ENCODE measurements at regions not wholly inside any gene's neighbourhood (a gene's known extent, or its start where the extent isn't known, plus 50 kb on each side); places are given as distances from the start of the nearest gene placed in this dataset.
"Not testable (repeated sequence)": the region's sequence is repeated elsewhere in the genome, so short reads cannot be mapped to it uniquely, and the experiment has no call there.

DNA sequence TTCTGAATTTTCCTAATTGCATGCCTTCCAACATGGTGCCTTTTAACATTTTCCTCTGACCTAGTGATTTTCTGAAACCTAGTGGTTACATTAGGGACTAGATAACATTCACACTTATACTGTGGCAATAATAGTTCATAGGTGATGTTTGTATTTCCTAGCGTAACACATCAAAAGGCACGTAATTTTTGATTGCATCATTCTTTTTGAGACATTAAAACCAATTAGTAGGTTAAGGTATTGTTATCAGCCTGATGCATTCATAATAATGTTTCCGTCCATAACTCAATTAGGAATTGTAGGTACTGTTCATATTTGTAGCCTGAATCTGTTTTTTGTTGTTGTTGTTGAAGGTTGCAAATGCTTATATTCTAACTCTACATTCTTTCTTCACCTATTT lies 192.4 kb downstream of the ANXA1 start:
- DNase-seq (ENCODE audit: low read depth) = no peak

DNA sequence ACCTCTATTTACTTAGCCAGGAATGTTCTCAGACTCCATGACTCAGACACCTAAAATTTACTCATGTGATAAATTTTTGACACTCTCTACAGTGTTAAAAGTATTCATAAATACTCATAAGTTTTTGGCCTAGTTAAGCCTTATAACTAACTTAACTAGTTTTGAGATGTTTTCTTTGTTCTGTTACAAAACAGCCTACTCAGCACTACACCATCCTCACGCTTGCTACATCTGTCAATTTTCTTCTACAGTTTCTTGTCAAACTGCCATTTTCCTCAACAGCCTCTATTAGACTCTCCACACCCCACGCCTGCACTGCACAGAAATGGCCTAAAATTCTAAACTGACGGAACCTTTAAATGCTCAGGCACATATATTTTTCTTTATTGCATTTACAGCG lies 195.5 kb downstream of the ANXA1 start:
- no peak for DNase-seq (ENCODE audit: low read depth)

DNA sequence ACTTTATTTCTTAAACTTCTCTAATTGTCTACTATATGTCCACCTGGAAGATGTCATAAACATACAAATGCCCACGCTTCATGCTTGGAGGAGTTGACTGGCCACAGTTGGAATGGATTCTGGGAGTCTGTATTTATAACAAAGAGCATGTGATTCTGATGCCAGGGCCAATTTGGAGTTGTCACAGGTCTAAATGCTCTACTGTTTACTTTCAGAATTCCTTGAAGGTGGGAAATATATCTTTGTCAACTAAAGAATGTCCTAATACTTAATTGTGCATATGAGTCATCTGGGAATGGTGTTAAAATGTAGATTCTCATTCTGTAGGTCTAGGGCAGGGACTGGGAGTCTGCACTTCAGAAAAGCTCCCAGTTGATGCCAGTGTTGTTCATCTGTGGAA lies 196.1 kb downstream of the ANXA1 start:
- DNase-seq (ENCODE audit: low read depth) = no peak

DNA sequence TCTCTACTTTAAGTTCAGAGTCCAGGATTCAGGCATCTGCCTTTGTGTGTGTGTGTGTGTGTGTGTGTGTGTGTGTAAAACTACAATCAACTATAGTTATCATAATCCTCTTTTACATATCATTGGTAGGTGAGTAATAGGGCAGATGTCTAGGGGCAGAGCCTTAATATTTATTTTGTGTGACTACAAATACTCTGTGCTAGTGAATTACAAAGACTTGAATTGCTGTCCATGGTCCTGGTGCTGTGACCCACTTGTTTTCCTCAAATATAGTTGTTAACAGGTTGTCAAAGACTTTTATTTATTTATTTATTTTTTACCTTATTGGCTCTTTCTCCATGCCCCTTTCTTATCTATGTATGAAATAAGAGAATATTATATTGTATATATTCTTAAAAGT lies 196.8 kb downstream of the ANXA1 start:
- no peak for DNase-seq (ENCODE audit: low read depth)

DNA sequence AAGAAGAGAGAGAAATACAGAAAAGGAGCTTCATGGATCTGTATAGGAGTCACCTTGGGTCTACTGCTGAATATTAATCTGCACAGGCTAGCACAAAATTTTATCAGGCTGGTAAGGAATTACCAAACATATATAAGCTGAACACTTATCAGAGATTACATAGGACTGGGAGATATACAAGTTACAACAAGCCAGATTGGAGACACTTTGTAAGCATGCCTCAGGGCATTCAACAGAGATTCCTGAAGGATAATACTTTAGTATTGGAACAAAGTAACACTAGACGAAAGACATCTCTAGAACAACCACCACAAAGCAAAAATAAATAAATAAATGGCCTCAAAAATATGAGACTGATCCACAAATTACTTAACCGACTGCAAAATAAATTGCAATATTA lies 197.8 kb downstream of the ANXA1 start:
- no peak for DNase-seq (ENCODE audit: low read depth)

DNA sequence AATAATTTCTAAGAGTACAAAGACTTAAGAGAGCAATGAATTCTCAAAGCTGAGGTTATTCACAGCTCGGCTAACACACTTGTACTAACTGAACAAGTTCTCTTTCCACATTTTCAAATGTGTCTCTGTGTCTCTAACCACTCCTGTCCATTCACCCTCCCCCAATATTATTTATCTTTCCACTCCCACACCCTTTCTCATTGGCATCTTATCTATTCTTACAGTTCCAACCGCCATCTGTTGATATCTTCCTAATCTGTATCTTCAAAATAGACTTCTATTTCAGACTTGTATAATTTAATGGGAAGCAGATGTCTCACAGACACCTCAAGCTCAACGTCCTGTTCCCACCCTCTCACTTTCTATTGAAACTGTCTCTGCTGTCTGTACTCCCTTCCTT lies 205.9 kb downstream of the ANXA1 start:
- DNase-seq (ENCODE audit: low read depth) = no peak

GRCh38 chr9:73370053-73370452 lies 218.4 kb downstream of the ANXA1 start:
- no peak for DNase-seq (ENCODE audit: low read depth)

GRCh38 chr9:73371801-73372200 lies 220.1 kb downstream of the ANXA1 start:
- no peak for DNase-seq (ENCODE audit: low read depth)

- DNase-seq (ENCODE audit: low read depth) = no peak
These were observed 228.7 kb downstream of the ANXA1 start for GRCh38 chr9:73380411-73380810.

- no peak for DNase-seq (ENCODE audit: low read depth)
These were observed 250.7 kb downstream of the ANXA1 start for GRCh38 chr9:73402081-73403028.

- DNase-seq (ENCODE audit: low read depth) = no peak
These were observed 259.8 kb downstream of the ANXA1 start for GRCh38 chr9:73411494-73411893.

- DNase-seq (ENCODE audit: low read depth) = no peak
These were observed 261.2 kb downstream of the ANXA1 start for GRCh38 chr9:73412874-73413273.

GRCh38 chr9:73423891-73424290 lies 272.2 kb downstream of the ANXA1 start:
- no peak for DNase-seq (ENCODE audit: low read depth)

GRCh38 chr9:73426269-73426668 lies 274.6 kb downstream of the ANXA1 start:
- no peak for DNase-seq (ENCODE audit: low read depth)

DNA sequence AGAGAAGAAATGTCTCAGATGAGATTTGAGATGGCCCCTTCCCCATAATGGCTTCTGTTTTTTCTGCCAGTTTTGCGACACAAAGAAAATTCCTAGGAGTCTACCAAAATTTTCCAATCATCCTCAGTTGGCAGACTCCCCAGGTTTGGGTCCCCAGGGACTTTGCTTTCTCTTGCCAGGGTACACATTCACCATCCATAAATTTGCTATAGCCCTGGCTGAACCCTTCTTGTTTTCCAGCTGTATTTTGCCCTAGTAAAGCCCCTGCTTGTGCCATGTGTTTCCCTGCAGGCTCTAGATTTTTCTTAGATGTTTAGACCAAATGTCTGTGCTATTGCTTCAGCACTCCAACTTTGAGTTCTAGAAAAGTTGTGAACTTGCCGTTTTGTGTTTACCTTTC lies 283.2 kb downstream of the ANXA1 start:
- no peak for DNase-seq (ENCODE audit: low read depth)

DNA sequence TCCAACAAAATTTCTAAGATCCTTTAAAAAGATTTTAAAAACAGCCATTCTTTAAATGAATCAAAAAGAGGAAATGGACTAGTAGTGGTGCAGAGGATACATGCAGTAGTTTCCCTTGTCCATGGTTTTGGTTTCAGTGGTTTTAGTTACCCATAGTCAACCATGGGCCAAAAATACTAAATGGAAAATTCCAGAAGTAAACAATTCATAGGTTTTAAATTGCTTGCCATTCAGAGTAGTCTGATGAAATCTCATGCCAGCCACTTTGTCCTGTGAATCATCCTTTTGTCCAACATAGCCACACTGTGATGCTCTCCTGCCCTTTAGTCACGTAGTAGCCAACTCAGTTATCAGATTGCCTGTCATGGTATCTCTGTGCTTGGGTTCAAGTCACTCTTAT lies 286.1 kb downstream of the ANXA1 start:
- no peak for DNase-seq (ENCODE audit: low read depth)

- not testable (repeated sequence) for DNase-seq (ENCODE audit: low read depth)
These were observed 288.2 kb downstream of the ANXA1 start for GRCh38 chr9:73439839-73440238.

- DNase-seq (ENCODE audit: low read depth) = no peak
These were observed 289.6 kb downstream of the ANXA1 start for GRCh38 chr9:73441223-73441622.

DNA sequence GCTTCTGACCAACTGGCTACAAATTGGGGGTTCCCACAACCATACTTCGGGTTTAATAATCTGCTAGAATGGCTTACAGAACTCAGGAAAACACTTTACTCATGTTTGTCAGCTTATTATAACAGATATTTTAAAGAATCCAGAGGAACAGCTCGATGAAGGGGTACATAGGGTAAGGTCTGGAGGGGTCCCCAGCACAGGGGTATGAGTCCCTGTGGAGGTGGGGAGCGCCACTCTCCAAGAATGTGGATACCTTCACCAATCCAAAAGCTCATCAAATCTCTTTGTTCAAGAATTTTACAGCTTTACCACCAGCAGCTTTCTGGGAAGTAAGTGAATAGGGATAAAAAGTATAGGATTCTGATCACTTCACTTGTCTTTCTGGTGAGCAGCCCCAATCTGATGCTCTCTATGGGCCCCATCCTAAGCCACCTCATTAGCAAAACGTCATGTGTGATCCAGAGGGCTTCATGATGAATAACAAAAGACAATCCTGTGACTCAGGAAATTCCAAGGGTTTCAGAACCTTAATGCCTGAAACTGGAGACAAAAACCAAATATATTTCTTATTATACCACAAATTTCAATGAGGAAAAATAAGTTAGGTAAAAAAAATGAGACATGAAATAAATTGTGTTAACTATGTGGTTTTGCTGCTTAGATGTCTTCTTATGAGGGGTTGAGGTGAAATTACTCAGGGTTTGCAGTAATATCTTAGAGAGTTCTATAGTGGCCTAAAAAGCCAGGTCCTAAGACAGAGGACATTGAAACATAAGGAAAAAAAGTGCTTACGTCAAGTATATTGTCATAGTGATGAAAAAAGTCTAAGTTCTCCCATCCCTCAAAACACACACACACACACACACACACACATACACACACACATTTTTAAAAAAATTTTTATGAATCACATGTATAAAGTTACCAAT lies 290.5 kb downstream of the ANXA1 start:
- no peak for DNase-seq (ENCODE audit: low read depth)

- no peak for DNase-seq (ENCODE audit: low read depth)
These were observed 293.2 kb downstream of the ANXA1 start for GRCh38 chr9:73444821-73445220.

DNA sequence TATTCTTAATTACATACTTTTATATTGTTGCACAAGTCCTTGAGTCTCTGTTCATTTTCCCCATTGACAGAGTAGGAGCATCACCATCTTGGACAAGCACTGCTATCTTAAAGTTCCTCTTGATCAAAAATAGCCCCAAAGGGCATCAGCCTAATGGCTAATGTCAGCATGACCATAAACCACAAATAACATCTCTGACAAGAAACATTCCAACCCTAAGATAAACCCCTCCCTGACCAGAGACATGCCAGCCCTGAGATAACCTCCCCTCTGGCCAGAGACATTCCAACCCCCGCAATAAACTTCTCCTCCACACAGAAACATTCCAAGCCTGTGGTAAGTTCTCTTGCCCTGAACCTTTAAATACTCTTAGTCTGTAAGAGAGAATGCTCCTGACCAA lies 293.7 kb downstream of the ANXA1 start:
- not testable (repeated sequence) for DNase-seq (ENCODE audit: low read depth)

DNA sequence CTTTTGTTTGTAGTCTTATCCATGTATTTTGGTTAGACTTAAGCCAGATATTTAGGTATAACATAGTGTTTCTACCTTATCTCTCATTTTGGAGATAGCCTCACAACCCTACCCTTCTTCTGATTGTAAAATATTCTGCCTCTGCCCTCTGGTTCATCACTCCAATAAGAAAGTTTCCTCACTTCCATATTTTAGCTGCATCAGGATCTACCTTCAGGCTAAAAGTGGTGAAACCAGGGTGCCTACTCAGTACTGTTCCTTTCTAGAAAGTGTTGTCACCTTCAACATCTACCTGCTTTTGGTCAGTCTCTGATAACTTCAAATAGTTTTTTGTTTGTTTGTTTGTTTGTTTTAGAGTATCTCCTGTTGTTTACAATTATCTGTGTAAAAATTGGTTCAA lies 294.6 kb downstream of the ANXA1 start:
- DNase-seq (ENCODE audit: low read depth) = no peak

- DNase-seq (ENCODE audit: low read depth) = no peak
These were observed 299.3 kb downstream of the ANXA1 start for GRCh38 chr9:73451003-73451402.
